Loucy (cell line): ENCODE measurements at regions not wholly inside any gene's neighbourhood (a gene's known extent, or its start where the extent isn't known, plus 50 kb on each side); places are given as distances from the start of the nearest gene placed in this dataset.

ENCODE experiments used
- H2AFZ ChIP-seq: fragments of 200-600 bp; sonication (generic); 2 replicates; pipeline ENCODE4 v1.6.0; 2016; ENCODE audit warnings: antibody characterized with exemption, mild to moderate bottlenecking, low read length, moderate library complexity
- H3F3A ChIP-seq: fragments of 200-600 bp; 2 replicates; pipeline ENCODE4 v1.6.0; 2016; ENCODE audit warnings: antibody characterized with exemption, low read depth, mild to moderate bottlenecking
- H3K27me3 ChIP-seq: fragments of 200-600 bp; sonication (generic); 2 replicates; pipeline ENCODE4 v1.6.1; 2014; ENCODE audit warnings: low read length, mild to moderate bottlenecking; ENCODE audit not compliant: insufficient read depth, poor library complexity, severe bottlenecking
- H3K36me3 ChIP-seq: fragments of 200-600 bp; sonication (generic); 2 replicates; pipeline ENCODE4 v1.6.1; 2016; ENCODE audit warnings: low read length; ENCODE audit not compliant: insufficient read depth
- H3K4me1 ChIP-seq: fragments of 200-600 bp; sonication (generic); 2 replicates; pipeline ENCODE4 v1.5.1; 2014; ENCODE audit warnings: low read length, mild to moderate bottlenecking; ENCODE audit not compliant: insufficient read depth, poor library complexity, severe bottlenecking
- H3K4me2 ChIP-seq: fragments of 200-600 bp; sonication (generic); 2 replicates; pipeline ENCODE4 v1.6.0; 2014; ENCODE audit warnings: antibody characterized with exemption, low read length, low read depth, mild to moderate bottlenecking; ENCODE audit not compliant: poor library complexity, severe bottlenecking
- H3K4me3 ChIP-seq: fragments of 200-600 bp; sonication (generic); 2 replicates; pipeline ENCODE4 v1.5.1; 2014; ENCODE audit warnings: low read length, mild to moderate bottlenecking, mixed read lengths; ENCODE audit not compliant: poor library complexity, severe bottlenecking
- H3K79me2 ChIP-seq: fragments of 200-600 bp; sonication (generic); 2 replicates; pipeline ENCODE4 v1.6.1; 2014; ENCODE audit warnings: low read length; ENCODE audit not compliant: insufficient read depth
- H3K9ac ChIP-seq: fragments of 200-600 bp; sonication (generic); 2 replicates; pipeline ENCODE4 v1.6.0; 2014; ENCODE audit warnings: mild to moderate bottlenecking, low read depth, low read length, moderate library complexity; ENCODE audit not compliant: poor library complexity, severe bottlenecking
- H3K9me2 ChIP-seq: fragments of 200-600 bp; sonication (generic); replicated peaks from 2 replicates; pipeline ENCODE4 v1.6.1; 2016; ENCODE audit warnings: low read depth, low read length, mixed read lengths
- H3K9me3 ChIP-seq: fragments of 200-600 bp; sonication (generic); 2 replicates; pipeline ENCODE4 v1.6.1; 2014; ENCODE audit warnings: mild to moderate bottlenecking, antibody characterized with exemption, low read length, low read depth; ENCODE audit not compliant: insufficient read depth
- H4K20me1 ChIP-seq: fragments of 200-600 bp; sonication (generic); 2 replicates; pipeline ENCODE4 v1.6.0; 2014; ENCODE audit warnings: antibody characterized with exemption, low read length, mild to moderate bottlenecking; ENCODE audit not compliant: insufficient read depth, poor library complexity, severe bottlenecking
- EZH2phosphoT487 ChIP-seq: fragments of 200-600 bp; IDR thresholded peaks from 2 replicates; pipeline ENCODE4 v1.6.1; 2018; ENCODE audit warnings: antibody characterized with exemption, mild to moderate bottlenecking, moderate library complexity, borderline replicate concordance
- TF ChIP-seq, protein P1 (sequence below): fragments of 200-600 bp; sonication (generic); conservative IDR thresholded peaks from 2 replicates; pipeline ENCODE4 v1.5.1; 2014; ENCODE audit warnings: mild to moderate bottlenecking, antibody characterized with exemption, low read length

- H3F3A ChIP-seq, result no peaks in the 10 kb centered on the region
- H3K4me3 ChIP-seq, result no peak overlapping the region
- no peak overlapping the region for H2AFZ ChIP-seq
- H3K79me2 ChIP-seq, result no peaks in the 10 kb centered on the region
- no peak overlapping the region for H3K4me2 ChIP-seq
- no peak for TF ChIP-seq EZH2phosphoT487
- TF ChIP-seq, protein P1, sequence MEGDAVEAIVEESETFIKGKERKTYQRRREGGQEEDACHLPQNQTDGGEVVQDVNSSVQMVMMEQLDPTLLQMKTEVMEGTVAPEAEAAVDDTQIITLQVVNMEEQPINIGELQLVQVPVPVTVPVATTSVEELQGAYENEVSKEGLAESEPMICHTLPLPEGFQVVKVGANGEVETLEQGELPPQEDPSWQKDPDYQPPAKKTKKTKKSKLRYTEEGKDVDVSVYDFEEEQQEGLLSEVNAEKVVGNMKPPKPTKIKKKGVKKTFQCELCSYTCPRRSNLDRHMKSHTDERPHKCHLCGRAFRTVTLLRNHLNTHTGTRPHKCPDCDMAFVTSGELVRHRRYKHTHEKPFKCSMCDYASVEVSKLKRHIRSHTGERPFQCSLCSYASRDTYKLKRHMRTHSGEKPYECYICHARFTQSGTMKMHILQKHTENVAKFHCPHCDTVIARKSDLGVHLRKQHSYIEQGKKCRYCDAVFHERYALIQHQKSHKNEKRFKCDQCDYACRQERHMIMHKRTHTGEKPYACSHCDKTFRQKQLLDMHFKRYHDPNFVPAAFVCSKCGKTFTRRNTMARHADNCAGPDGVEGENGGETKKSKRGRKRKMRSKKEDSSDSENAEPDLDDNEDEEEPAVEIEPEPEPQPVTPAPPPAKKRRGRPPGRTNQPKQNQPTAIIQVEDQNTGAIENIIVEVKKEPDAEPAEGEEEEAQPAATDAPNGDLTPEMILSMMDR, result no peak
- no peaks in the 10 kb centered on the region for H3K9me2 ChIP-seq
- H3K4me1 ChIP-seq, result peaks cover 21% of the 10 kb centered on the region
- H4K20me1 ChIP-seq, result no peaks in the 10 kb centered on the region
- H3K9me3 ChIP-seq, result no peaks in the 10 kb centered on the region
- no peaks in the 10 kb centered on the region for H3K27me3 ChIP-seq
- no peak overlapping the region for H3K9ac ChIP-seq
- H3K36me3 ChIP-seq, result no peaks in the 10 kb centered on the region
Observed at GRCh38 chr1:25046194-25046532, 116.1 kb upstream of the RUNX3 start.

DNA sequence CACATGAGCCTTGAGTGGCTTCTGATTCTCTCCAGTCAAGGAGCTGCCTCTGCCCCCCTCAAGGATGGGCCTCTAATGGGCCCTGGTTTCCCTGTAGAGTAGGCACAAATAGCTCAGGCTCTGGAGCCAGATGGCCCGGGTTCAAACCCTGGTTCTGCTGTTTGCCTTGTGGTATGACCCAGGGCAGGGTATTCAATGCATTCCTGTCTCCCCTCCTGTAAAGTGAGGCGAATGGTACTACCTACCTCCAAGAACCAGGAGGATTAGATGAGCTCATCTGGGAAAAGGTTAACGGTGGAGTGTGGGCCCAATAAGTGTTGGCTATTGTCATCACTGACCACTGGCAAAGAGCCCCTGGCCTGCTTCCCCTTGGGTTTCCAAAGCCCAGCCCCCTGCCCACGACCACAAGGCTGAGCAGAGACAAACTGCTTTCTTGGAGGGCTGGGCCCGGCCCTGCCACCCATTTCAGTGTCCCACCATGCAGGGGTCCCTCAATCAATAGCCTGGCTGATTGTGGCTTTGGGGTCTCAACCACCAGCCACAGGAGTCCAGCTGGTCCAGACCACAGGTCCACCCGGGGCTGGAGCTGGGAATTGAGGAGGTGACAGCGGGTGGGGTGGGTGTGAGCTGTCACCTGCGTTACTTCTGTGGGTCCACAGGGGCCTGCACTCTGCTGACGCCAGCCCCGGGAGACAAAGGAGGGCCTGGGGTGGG lies 115.6 kb upstream of the RUNX3 start:
- TF ChIP-seq, protein P1, result no peak
- no peak for TF ChIP-seq EZH2phosphoT487
- H3K4me1 ChIP-seq, result peaks cover 16% of the 10 kb centered on the region
- H3K4me3 ChIP-seq, result no peak overlapping the region
- no peaks in the 10 kb centered on the region for H3K36me3 ChIP-seq
- H3K79me2 ChIP-seq, result no peaks in the 10 kb centered on the region
- no peaks in the 10 kb centered on the region for H3F3A ChIP-seq
- no peak overlapping the region for H3K4me2 ChIP-seq
- H3K27me3 ChIP-seq, result no peaks in the 10 kb centered on the region
- H4K20me1 ChIP-seq, result no peaks in the 10 kb centered on the region
- no peaks in the 10 kb centered on the region for H3K9me3 ChIP-seq
- no peak overlapping the region for H2AFZ ChIP-seq
- no peak overlapping the region for H3K9ac ChIP-seq
- H3K9me2 ChIP-seq, result no peaks in the 10 kb centered on the region

DNA sequence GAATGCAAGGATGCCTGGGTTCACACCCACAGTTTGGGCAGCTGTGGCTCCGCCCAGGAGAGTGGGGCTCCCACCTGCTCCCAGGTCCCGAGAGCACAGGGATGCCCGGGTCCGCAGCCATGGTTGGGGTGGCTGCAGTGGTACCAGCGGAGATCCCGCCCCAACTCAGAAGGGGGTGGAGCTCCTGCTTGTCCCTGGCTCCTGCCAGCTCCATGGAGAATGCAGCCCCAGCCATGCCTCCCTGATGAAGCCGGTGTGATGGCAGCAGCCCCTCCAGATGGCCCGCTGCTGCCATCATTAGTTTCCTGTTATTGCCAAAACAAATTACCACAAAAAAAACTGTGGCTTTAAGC lies 113.1 kb upstream of the RUNX3 start:
- H3K9me3 ChIP-seq, result no peaks in the 10 kb centered on the region
- H4K20me1 ChIP-seq, result no peaks in the 10 kb centered on the region
- peaks cover 6% of the 10 kb centered on the region for H3K4me1 ChIP-seq
- H3K9ac ChIP-seq, result no peak overlapping the region
- no peaks in the 10 kb centered on the region for H3F3A ChIP-seq
- H2AFZ ChIP-seq, result no peak overlapping the region
- no peaks in the 10 kb centered on the region for H3K36me3 ChIP-seq
- TF ChIP-seq, protein P1, result no peak
- TF ChIP-seq EZH2phosphoT487, result no peak
- H3K4me3 ChIP-seq, result no peak overlapping the region
- H3K4me2 ChIP-seq, result no peak overlapping the region
- H3K27me3 ChIP-seq, result no peaks in the 10 kb centered on the region
- no peaks in the 10 kb centered on the region for H3K79me2 ChIP-seq
- no peaks in the 10 kb centered on the region for H3K9me2 ChIP-seq
